Esophagus muscularis mucosa (tissue), 4 donors: ENCODE measurements at regions not wholly inside any gene's neighbourhood (a gene's known extent, or its start where the extent isn't known, plus 50 kb on each side); places are given as distances from the start of the nearest gene placed in this dataset.

ENCODE experiments used
- DNase-seq: peaks from one replicate; pipeline ENCODE4 v3.0.0-alpha.2; 2017; ENCODE audit errors: extremely low spot score
- H3K27ac ChIP-seq, 4 donors: fragments of 200-600 bp; sonication (generic); replicated peaks in 1 of 4; 1 replicate in 3 of 4; 2 replicates in 1 of 4; pipeline ENCODE4 v1.5.1; 2016 to 2019; ENCODE audit warnings: mild to moderate bottlenecking in 1 of 4
- H3K27me3 ChIP-seq, 4 donors: fragments of 200-600 bp; sonication (generic); one replicate each; pipeline versions ENCODE4 v1.5.1 to v1.6.0; 2016 to 2019
- H3K36me3 ChIP-seq, 4 donors: fragments of 200-600 bp; sonication (generic); one replicate each; pipeline ENCODE4 v1.5.1; 2016 to 2019
- H3K4me1 ChIP-seq, 4 donors: fragments of 200-600 bp; sonication (generic); one replicate each; pipeline ENCODE4 v1.5.1; 2016 to 2019
- H3K4me3 ChIP-seq, 4 donors: fragments of 200-600 bp; sonication (generic); 1 replicate in 2 of 4; 2 replicates in 2 of 4; pipeline ENCODE4 v1.5.1; 2016 to 2019; ENCODE audit warnings: mild to moderate bottlenecking in 4 of 4, moderate library complexity in 1 of 4
- H3K9me3 ChIP-seq, 4 donors: fragments of 200-600 bp; sonication (generic); 1 replicate in 3 of 4; 2 replicates in 1 of 4; pipeline ENCODE4 v1.5.1; 2016 to 2019
- CTCF ChIP-seq, 3 experiments: fragments of 200-600 bp in 2 of 3; fragments of 450-650 bp in 1 of 3; sonication (generic) in 2 of 3; IDR thresholded peaks; one replicate each; pipeline ENCODE4 v1.5.1; 2017 to 2019; ENCODE audit warnings: antibody characterized with exemption in 3 of 3, mild to moderate bottlenecking in 2 of 3, moderate library complexity in 1 of 3
- EP300 ChIP-seq: sonication (generic); formaldehyde crosslinking; IDR thresholded peaks from one replicate; pipeline ENCODE4 v1.6.1; 2017; ENCODE audit warnings: antibody characterized with exemption
- POLR2A ChIP-seq: fragments of 450-650 bp; IDR thresholded peaks from one replicate; pipeline ENCODE4 v1.6.1; 2017; ENCODE audit warnings: antibody characterized with exemption, moderate library complexity, mild to moderate bottlenecking, low read depth
- POLR2AphosphoS5 ChIP-seq, 2 donors: sonication (generic); formaldehyde crosslinking; IDR thresholded peaks; one replicate each; pipeline ENCODE4 v1.6.1; 2017; ENCODE audit warnings: antibody characterized with exemption in 2 of 2
- WGBS: methylation state at CpG from one replicate; pipeline ENCODE4 v1.1.5; 2018; 5-methylcytosine and 5-hydroxymethylcytosine counted together
- intact Hi-C: fragments of 100-400 bp; cut with DNase I; formaldehyde crosslinking; loops from one replicate; pipeline ENCODE4 v1.15.1; 2023

GRCh38 chr6:139570166-139570565 lies 195.7 kb upstream of the CITED2 start:
- no peak for DNase-seq
- Histone ChIP-seq H3K4me3 (no peak overlapping the region), H3K9me3 (no peaks in the 10 kb centered on the region), H3K27ac (no peak overlapping the region), H3K4me1 (peaks cover 0 to 7% (median 3%) of the 10 kb centered on the region in 4 donors), H3K36me3 (no peaks in the 10 kb centered on the region), H3K27me3 (no peaks in the 10 kb centered on the region)
- no peak for TF ChIP-seq POLR2A
- 89% methylated on average over 3 of the region's 3 CpGs for WGBS
- intact Hi-C loops, result no loop called here

- intact Hi-C loops, result no loop called here
- Histone ChIP-seq H3K27me3 (no peaks in the 10 kb centered on the region), H3K4me1 (peaks cover 0 to 7% (median 3%) of the 10 kb centered on the region in 4 donors), H3K27ac (no peak overlapping the region), H3K4me3 (no peak overlapping the region), H3K9me3 (no peaks in the 10 kb centered on the region), H3K36me3 (no peaks in the 10 kb centered on the region)
- TF ChIP-seq CTCF (IDR thresholded peaks at IDR 0.05) (no peak), EP300 (no peak), POLR2AphosphoS5 (IDR thresholded peaks at IDR 0.05) (no peak), POLR2A (no peak)
- WGBS, result 83% methylated on average over 4 of the region's 4 CpGs
- no peak for DNase-seq
Measured at GRCh38 chr6:139569566-139569965, 195.1 kb upstream of the CITED2 start.

GRCh38 chr6:139568956-139569538 lies 194.6 kb upstream of the CITED2 start:
- H3K27me3 ChIP-seq, result no peaks in the 10 kb centered on the region
- H3K27ac ChIP-seq, result no peak overlapping the region
- DNase-seq, result no peak
- H3K4me1 ChIP-seq, result peaks cover 0 to 7% (median 3%) of the 10 kb centered on the region in 4 donors
- TF ChIP-seq POLR2A, result no peak
- no peak for TF ChIP-seq CTCF (IDR thresholded peaks at IDR 0.05)
- no peak for TF ChIP-seq EP300
- no peak for TF ChIP-seq POLR2AphosphoS5 (IDR thresholded peaks at IDR 0.05)
- H3K36me3 ChIP-seq, result no peaks in the 10 kb centered on the region
- 86% methylated on average over 5 of the region's 5 CpGs for WGBS
- H3K9me3 ChIP-seq, result no peaks in the 10 kb centered on the region
- no peak overlapping the region for H3K4me3 ChIP-seq
- intact Hi-C loops, result no loop called here

GRCh38 chr6:139568151-139568955 lies 193.9 kb upstream of the CITED2 start:
- WGBS, result 80% methylated on average over 3 of the region's 3 CpGs
- Histone ChIP-seq H3K27ac (no peak overlapping the region), H3K9me3 (no peaks in the 10 kb centered on the region), H3K36me3 (no peaks in the 10 kb centered on the region), H3K4me3 (no peak overlapping the region), H3K4me1 (peaks cover 0 to 7% (median 3%) of the 10 kb centered on the region in 4 donors), H3K27me3 (no peaks in the 10 kb centered on the region)
- DNase-seq, result no peak
- TF ChIP-seq CTCF (IDR thresholded peaks at IDR 0.05) (no peak), EP300 (no peak), POLR2AphosphoS5 (IDR thresholded peaks at IDR 0.05) (no peak), POLR2A (no peak)
- intact Hi-C loops, result no loop called here

- peaks cover 0 to 7% (median 3%) of the 10 kb centered on the region in 4 donors for H3K4me1 ChIP-seq
- H3K4me3 ChIP-seq, result no peak overlapping the region
- TF ChIP-seq POLR2A (no peak), CTCF (IDR thresholded peaks at IDR 0.05) (no peak), POLR2AphosphoS5 (IDR thresholded peaks at IDR 0.05) (no peak)
- no peak for DNase-seq
- no peaks in the 10 kb centered on the region for H3K36me3 ChIP-seq
- no peaks in the 10 kb centered on the region for H3K9me3 ChIP-seq
- no peaks in the 10 kb centered on the region for H3K27me3 ChIP-seq
- intact Hi-C loops, result no loop called here
- 58% methylated on average over 3 of the region's 3 CpGs for WGBS
- H3K27ac ChIP-seq, result no peak overlapping the region
Measured at GRCh38 chr6:139567095-139567494, 192.6 kb upstream of the CITED2 start.
